ENCODE measurements at regions not wholly inside any gene's neighbourhood (a gene's known extent, or its start where the extent isn't known, plus 50 kb on each side); places are given as distances from the start of the nearest gene placed in this dataset.

DNA sequence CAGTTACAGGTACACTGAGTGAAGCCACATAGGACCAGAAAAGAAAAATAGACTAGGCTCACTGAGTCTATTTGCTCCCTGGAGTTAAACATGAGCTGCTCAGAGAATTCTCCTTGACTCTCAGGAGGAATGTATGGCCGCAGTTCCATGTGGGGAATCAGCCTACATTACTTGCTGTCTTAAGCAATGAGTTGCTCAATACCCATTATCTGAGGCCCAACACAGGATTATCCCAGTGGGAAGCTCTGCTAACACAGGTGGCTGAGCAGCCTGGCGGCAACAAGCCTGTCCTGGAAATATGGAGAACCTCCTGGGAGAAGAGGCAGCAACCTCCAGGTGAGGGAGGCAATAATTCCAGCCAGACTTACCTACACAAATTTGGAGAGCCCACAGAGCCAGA is 177.5 kb upstream of the NREP start:
- TF ChIP-seq POLR2A (IDR thresholded peaks at IDR 0.05; ENCODE audit: extremely low read depth, insufficient read length): no peak
- TF ChIP-seq, protein P1, sequence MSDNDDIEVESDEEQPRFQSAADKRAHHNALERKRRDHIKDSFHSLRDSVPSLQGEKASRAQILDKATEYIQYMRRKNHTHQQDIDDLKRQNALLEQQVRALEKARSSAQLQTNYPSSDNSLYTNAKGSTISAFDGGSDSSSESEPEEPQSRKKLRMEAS (IDR thresholded peaks at IDR 0.05; ENCODE audit: low read depth, low read length): no peak
- no peak for TF ChIP-seq CTCF (IDR thresholded peaks at IDR 0.05; ENCODE audit: low read depth, low read length)
